GM23338 (cell line): ENCODE measurements at regions not wholly inside any gene's neighbourhood (a gene's known extent, or its start where the extent isn't known, plus 50 kb on each side); places are given as distances from the start of the nearest gene placed in this dataset.

Experiments used
- CREB1 ChIP-seq: fragments of 250-450 bp; sonication (Bioruptor Pico); IDR thresholded peaks from 2 replicates; pipeline ENCODE4 v1.5.0; 2020; ENCODE audit warnings: low read depth, mild to moderate bottlenecking, moderate library complexity
- EZH2phosphoT487 ChIP-seq: fragments of 200-600 bp; sonication (generic); IDR thresholded peaks from one replicate; pipeline ENCODE4 v1.8.1; 2018; ENCODE audit warnings: antibody characterized with exemption; ENCODE audit not compliant: unreplicated experiment
- NANOG ChIP-seq: IDR thresholded peaks from 2 replicates; pipeline ENCODE4 v1.6.1; 2016; ENCODE audit warnings: antibody characterized with exemption, borderline replicate concordance
- ZNF114 ChIP-seq: fragments of 250-450 bp; sonication (Bioruptor Pico); IDR thresholded peaks from 2 replicates; pipeline ENCODE4 v1.5.0; 2020; ENCODE audit warnings: mild to moderate bottlenecking, moderate library complexity
- ZNF331 ChIP-seq: fragments of 250-450 bp; sonication (Bioruptor Pico); IDR thresholded peaks from 2 replicates; pipeline ENCODE4 v1.5.0; 2020; ENCODE audit warnings: low read depth, mild to moderate bottlenecking, moderate library complexity
- TF ChIP-seq, protein P1 (sequence below): fragments of 250-450 bp; sonication (Bioruptor Pico); IDR thresholded peaks from 2 replicates; pipeline ENCODE4 v1.5.0; 2020; ENCODE audit warnings: mild to moderate bottlenecking, moderate library complexity
- TF ChIP-seq, protein P2 (sequence below): IDR thresholded peaks from 2 replicates; pipeline ENCODE4 v1.6.1; 2016; ENCODE audit warnings: antibody characterized with exemption

DNA sequence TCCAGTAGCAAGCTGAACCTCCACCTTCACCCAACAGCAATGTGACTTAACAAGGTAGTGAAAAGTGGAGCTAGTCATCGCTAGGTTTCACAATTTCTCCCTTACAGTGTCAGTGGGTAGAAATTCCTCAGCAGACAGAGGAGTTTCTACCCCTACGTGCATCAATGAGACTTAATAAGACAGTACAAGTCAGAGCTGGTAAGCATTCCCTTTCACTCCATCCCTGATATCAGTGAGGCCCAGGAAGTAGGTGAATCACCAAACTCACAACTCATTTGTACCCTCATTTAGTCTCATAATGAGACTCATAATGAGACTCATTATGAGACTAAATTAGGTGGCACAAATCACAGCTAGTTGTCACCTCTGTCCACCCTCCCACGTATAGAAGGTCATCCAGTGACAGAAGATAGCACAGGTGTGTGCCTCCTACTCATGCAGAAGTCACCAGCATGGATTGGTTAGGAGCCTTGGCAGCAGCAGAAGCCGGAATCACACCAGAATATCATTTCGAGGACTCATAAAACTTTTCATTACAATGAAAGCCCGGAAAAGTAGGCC is 50.8 kb upstream of the NUDT10 start (continued):
- TF ChIP-seq, protein P1, sequence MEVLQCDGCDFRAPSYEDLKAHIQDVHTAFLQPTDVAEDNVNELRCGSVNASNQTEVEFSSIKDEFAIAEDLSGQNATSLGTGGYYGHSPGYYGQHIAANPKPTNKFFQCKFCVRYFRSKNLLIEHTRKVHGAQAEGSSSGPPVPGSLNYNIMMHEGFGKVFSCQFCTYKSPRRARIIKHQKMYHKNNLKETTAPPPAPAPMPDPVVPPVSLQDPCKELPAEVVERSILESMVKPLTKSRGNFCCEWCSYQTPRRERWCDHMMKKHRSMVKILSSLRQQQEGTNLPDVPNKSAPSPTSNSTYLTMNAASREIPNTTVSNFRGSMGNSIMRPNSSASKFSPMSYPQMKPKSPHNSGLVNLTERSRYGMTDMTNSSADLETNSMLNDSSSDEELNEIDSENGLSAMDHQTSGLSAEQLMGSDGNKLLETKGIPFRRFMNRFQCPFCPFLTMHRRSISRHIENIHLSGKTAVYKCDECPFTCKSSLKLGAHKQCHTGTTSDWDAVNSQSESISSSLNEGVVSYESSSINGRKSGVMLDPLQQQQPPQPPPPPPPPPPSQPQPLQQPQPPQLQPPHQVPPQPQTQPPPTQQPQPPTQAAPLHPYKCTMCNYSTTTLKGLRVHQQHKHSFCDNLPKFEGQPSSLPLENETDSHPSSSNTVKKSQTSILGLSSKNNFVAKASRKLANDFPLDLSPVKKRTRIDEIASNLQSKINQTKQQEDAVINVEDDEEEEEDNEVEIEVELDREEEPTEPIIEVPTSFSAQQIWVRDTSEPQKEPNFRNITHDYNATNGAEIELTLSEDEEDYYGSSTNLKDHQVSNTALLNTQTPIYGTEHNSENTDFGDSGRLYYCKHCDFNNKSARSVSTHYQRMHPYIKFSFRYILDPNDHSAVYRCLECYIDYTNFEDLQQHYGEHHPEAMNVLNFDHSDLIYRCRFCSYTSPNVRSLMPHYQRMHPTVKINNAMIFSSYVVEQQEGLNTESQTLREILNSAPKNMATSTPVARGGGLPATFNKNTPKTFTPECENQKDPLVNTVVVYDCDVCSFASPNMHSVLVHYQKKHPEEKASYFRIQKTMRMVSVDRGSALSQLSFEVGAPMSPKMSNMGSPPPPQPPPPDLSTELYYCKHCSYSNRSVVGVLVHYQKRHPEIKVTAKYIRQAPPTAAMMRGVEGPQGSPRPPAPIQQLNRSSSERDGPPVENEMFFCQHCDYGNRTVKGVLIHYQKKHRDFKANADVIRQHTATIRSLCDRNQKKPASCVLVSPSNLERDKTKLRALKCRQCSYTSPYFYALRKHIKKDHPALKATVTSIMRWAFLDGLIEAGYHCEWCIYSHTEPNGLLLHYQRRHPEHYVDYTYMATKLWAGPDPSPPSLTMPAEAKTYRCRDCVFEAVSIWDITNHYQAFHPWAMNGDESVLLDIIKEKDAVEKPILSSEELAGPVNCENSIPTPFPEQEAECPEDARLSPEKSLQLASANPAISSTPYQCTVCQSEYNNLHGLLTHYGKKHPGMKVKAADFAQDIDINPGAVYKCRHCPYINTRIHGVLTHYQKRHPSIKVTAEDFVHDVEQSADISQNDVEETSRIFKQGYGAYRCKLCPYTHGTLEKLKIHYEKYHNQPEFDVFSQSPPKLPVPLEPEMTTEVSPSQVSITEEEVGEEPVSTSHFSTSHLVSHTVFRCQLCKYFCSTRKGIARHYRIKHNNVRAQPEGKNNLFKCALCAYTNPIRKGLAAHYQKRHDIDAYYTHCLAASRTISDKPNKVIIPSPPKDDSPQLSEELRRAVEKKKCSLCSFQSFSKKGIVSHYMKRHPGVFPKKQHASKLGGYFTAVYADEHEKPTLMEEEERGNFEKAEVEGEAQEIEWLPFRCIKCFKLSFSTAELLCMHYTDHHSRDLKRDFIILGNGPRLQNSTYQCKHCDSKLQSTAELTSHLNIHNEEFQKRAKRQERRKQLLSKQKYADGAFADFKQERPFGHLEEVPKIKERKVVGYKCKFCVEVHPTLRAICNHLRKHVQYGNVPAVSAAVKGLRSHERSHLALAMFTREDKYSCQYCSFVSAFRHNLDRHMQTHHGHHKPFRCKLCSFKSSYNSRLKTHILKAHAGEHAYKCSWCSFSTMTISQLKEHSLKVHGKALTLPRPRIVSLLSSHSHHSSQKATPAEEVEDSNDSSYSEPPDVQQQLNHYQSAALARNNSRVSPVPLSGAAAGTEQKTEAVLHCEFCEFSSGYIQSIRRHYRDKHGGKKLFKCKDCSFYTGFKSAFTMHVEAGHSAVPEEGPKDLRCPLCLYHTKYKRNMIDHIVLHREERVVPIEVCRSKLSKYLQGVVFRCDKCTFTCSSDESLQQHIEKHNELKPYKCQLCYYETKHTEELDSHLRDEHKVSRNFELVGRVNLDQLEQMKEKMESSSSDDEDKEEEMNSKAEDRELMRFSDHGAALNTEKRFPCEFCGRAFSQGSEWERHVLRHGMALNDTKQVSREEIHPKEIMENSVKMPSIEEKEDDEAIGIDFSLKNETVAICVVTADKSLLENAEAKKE, result no peak
- no peak for TF ChIP-seq NANOG
- TF ChIP-seq EZH2phosphoT487, result no peak
- TF ChIP-seq CREB1 (CRISPR knock-in tag), result no peak
- TF ChIP-seq ZNF331 (CRISPR knock-in tag), result no peak
- TF ChIP-seq, protein P2, sequence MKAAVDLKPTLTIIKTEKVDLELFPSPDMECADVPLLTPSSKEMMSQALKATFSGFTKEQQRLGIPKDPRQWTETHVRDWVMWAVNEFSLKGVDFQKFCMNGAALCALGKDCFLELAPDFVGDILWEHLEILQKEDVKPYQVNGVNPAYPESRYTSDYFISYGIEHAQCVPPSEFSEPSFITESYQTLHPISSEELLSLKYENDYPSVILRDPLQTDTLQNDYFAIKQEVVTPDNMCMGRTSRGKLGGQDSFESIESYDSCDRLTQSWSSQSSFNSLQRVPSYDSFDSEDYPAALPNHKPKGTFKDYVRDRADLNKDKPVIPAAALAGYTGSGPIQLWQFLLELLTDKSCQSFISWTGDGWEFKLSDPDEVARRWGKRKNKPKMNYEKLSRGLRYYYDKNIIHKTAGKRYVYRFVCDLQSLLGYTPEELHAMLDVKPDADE, result no peak
- no peak for TF ChIP-seq ZNF114
